ENCODE measurements at regions not wholly inside any gene's neighbourhood (a gene's known extent, or its start where the extent isn't known, plus 50 kb on each side); places are given as distances from the start of the nearest gene placed in this dataset.
A peak's percentile ranks its signal among the peaks of the same experiment; 100 is the strongest.
"Not testable (repeated sequence)": the region's sequence is repeated elsewhere in the genome, so short reads cannot be mapped to it uniquely, and the experiment has no call there.

DNA sequence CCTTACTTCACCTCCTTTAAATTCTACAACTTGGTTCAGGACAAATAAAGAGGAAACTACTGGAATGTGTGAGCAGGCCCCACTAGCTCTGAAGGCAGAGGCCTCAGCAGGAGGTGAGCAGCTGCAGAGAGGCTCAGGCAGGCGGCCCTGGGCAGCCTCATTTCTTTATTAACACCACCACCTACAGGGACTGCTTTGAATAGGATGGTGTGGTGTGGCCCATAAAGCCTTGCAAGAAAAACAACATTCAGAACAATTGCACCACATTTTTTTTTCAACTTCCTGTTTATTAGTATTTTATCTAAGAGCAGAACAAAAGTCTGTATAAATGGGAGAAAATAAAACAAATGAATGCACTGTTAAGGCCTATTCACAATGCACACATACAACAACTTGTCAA, 333.7 kb downstream of the BCL2L11 start:
- H3K36me3 ChIP-seq (ENCODE audit: control insufficient read depth in 2 of 2, extremely low read depth in 1 of 2, insufficient read depth in 2 of 2, low read length in 2 of 2); H3K4me3 ChIP-seq (replicated peaks in 1 of 3; ENCODE audit: insufficient read depth in 1 of 3, low read depth in 1 of 3, low read length in 3 of 3); H3K9me1 ChIP-seq (replicated peaks; ENCODE audit: control insufficient read depth, extremely low read depth, insufficient read depth, low read length); POLR2A ChIA-PET; H4K20me1 ChIP-seq (replicated peaks; ENCODE audit: control insufficient read depth, extremely low read depth, insufficient read depth, low read length); H3K27me3 ChIP-seq (ENCODE audit: control insufficient read depth in 2 of 2, insufficient read depth in 2 of 2, low read length in 2 of 2); H3K9ac ChIP-seq (replicated peaks; ENCODE audit: extremely low read depth, insufficient read depth, low read length); dilution Hi-C loops (cut with MboI; ENCODE audit: extremely low pct_ligation_motif_present, low sequenced_read_pairs); CTCF ChIA-PET; intact Hi-C loops (cut with micrococcal nuclease); H3K4me1 ChIP-seq (ENCODE audit: control insufficient read depth, extremely low read depth, insufficient read depth, low read length); H3K4me2 ChIP-seq (ENCODE audit: insufficient read depth, low read length); H2AFZ ChIP-seq (ENCODE audit: low read depth, low read length); H3K9me3 ChIP-seq (replicated peaks; ENCODE audit: control insufficient read depth, insufficient read depth, low read length); BruUV-seq (replicated peaks); H3K27ac ChIP-seq (ENCODE audit: insufficient read depth, low read depth, low read length): not testable (repeated sequence)
- DNase-seq (ENCODE audit: low read depth, low spot score) (peak; percentile 88), FAIRE-seq (peak; percentile 91)
- peaks cover 48% of the 10 kb centered on the region for H3K79me2 ChIP-seq (ENCODE audit: control insufficient read depth, insufficient read depth, low read length)

DNA sequence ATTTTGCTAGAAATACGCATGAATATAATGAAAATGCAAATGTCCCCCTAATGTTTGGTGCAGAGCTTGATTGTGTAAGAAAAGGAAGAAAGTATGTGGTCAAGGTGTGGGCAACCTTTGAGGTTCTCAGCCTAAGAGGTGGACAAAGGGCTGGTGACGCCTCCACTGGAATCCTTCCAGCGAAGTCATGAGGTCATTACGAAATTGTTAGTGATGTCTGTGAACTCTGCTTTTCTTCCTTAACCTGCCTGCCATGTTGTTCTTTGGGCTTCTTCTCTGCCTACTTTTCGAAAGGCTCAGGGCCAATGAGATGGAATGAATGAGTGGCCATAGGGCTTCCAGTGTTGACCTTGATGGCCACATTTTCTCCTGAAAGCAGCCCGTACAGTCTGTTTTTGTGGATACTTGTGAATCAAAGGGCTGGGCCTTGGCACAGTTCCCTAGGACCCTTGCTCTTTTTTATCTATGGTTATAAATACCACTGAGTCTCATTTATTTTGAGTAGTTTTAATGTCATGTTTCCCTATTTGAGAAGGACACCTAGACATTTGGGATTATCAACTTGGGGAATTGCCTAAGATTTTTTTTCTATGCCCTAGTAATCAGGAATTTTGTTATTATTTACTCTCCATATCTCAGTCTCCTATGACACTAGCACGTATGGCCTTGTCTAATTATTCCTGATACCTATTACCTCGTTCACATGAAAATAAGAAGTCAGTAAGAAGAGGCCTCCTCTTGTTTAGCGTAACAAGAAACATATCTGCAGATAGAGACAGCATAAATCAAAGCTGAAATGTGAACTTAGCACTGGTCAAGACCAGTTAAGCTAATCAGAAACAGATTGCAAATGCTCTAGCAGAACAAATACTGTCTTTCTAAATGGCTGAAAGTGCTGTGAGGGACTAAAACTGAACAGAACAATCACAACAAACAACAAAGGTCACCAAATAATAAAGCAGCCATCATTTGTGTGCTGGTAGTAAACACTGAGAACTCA, 334.6 kb downstream of the BCL2L11 start:
- H3K4me2 ChIP-seq (ENCODE audit: insufficient read depth, low read length); CTCF ChIA-PET; H2AFZ ChIP-seq (ENCODE audit: low read depth, low read length); POLR2A ChIA-PET; H3K27me3 ChIP-seq (ENCODE audit: control insufficient read depth in 2 of 2, insufficient read depth in 2 of 2, low read length in 2 of 2); H3K9me3 ChIP-seq (replicated peaks; ENCODE audit: control insufficient read depth, insufficient read depth, low read length); H4K20me1 ChIP-seq (replicated peaks; ENCODE audit: control insufficient read depth, extremely low read depth, insufficient read depth, low read length); DNase-seq (ENCODE audit: low read depth, low spot score); H3K9ac ChIP-seq (replicated peaks; ENCODE audit: extremely low read depth, insufficient read depth, low read length); H3K9me1 ChIP-seq (replicated peaks; ENCODE audit: control insufficient read depth, extremely low read depth, insufficient read depth, low read length); H3K36me3 ChIP-seq (ENCODE audit: control insufficient read depth in 2 of 2, extremely low read depth in 1 of 2, insufficient read depth in 2 of 2, low read length in 2 of 2); FAIRE-seq; dilution Hi-C loops (cut with MboI; ENCODE audit: extremely low pct_ligation_motif_present, low sequenced_read_pairs); BruUV-seq (replicated peaks); intact Hi-C loops (cut with micrococcal nuclease); H3K4me3 ChIP-seq (replicated peaks in 1 of 3; ENCODE audit: insufficient read depth in 1 of 3, low read depth in 1 of 3, low read length in 3 of 3); H3K4me1 ChIP-seq (ENCODE audit: control insufficient read depth, extremely low read depth, insufficient read depth, low read length): not testable (repeated sequence)
- peak overlapping the region; percentile 1 for H3K27ac ChIP-seq (ENCODE audit: insufficient read depth, low read depth, low read length)
- peaks cover 47% of the 10 kb centered on the region for H3K79me2 ChIP-seq (ENCODE audit: control insufficient read depth, insufficient read depth, low read length)

- H3K4me1 ChIP-seq (ENCODE audit: control insufficient read depth, extremely low read depth, insufficient read depth, low read length); intact Hi-C loops (cut with micrococcal nuclease); H2AFZ ChIP-seq (ENCODE audit: low read depth, low read length); H3K9me1 ChIP-seq (replicated peaks; ENCODE audit: control insufficient read depth, extremely low read depth, insufficient read depth, low read length); H4K20me1 ChIP-seq (replicated peaks; ENCODE audit: control insufficient read depth, extremely low read depth, insufficient read depth, low read length); CTCF ChIA-PET; H3K27ac ChIP-seq (ENCODE audit: insufficient read depth, low read depth, low read length); H3K4me3 ChIP-seq (replicated peaks in 1 of 3; ENCODE audit: insufficient read depth in 1 of 3, low read depth in 1 of 3, low read length in 3 of 3); H3K36me3 ChIP-seq (ENCODE audit: control insufficient read depth in 2 of 2, extremely low read depth in 1 of 2, insufficient read depth in 2 of 2, low read length in 2 of 2); dilution Hi-C loops (cut with MboI; ENCODE audit: extremely low pct_ligation_motif_present, low sequenced_read_pairs); H3K9me3 ChIP-seq (replicated peaks; ENCODE audit: control insufficient read depth, insufficient read depth, low read length); DNase-seq (ENCODE audit: low read depth, low spot score); H3K9ac ChIP-seq (replicated peaks; ENCODE audit: extremely low read depth, insufficient read depth, low read length); POLR2A ChIA-PET; FAIRE-seq; BruUV-seq (replicated peaks); H3K4me2 ChIP-seq (ENCODE audit: insufficient read depth, low read length); H3K27me3 ChIP-seq (ENCODE audit: control insufficient read depth in 2 of 2, insufficient read depth in 2 of 2, low read length in 2 of 2): not testable (repeated sequence)
- peaks cover 58% of the 10 kb centered on the region for H3K79me2 ChIP-seq (ENCODE audit: control insufficient read depth, insufficient read depth, low read length)
Observed at GRCh38 chr2:111457191-111457590, 336.5 kb downstream of the BCL2L11 start.

DNA sequence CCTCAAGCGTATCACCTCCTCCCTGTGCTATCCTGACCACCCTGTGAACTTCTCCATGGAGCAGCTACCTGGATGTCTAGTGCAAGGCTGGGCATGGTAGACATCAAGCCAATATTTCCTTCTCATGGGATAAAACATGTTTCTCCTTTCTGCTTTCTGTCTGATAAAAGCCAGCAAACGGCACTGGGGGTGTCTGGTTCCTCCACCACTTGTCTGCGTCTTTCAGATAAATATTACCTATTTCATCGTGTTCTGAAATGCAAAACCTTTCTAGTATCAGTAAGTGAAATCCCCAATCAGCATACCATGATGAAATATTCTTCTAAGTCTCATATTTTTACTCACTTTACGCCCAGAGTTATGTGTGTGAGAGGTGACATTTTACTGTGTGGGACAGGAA, 340.2 kb downstream of the BCL2L11 start:
- H3K4me1 ChIP-seq (ENCODE audit: control insufficient read depth, extremely low read depth, insufficient read depth, low read length); dilution Hi-C loops (cut with MboI; ENCODE audit: extremely low pct_ligation_motif_present, low sequenced_read_pairs); CTCF ChIA-PET; DNase-seq (ENCODE audit: low read depth, low spot score); POLR2A ChIA-PET; H3K36me3 ChIP-seq (ENCODE audit: control insufficient read depth in 2 of 2, extremely low read depth in 1 of 2, insufficient read depth in 2 of 2, low read length in 2 of 2); BruUV-seq (replicated peaks); intact Hi-C loops (cut with micrococcal nuclease); H3K27ac ChIP-seq (ENCODE audit: insufficient read depth, low read depth, low read length); H4K20me1 ChIP-seq (replicated peaks; ENCODE audit: control insufficient read depth, extremely low read depth, insufficient read depth, low read length); H3K9ac ChIP-seq (replicated peaks; ENCODE audit: extremely low read depth, insufficient read depth, low read length); H3K9me3 ChIP-seq (replicated peaks; ENCODE audit: control insufficient read depth, insufficient read depth, low read length); H3K27me3 ChIP-seq (ENCODE audit: control insufficient read depth in 2 of 2, insufficient read depth in 2 of 2, low read length in 2 of 2); FAIRE-seq; H3K9me1 ChIP-seq (replicated peaks; ENCODE audit: control insufficient read depth, extremely low read depth, insufficient read depth, low read length); H2AFZ ChIP-seq (ENCODE audit: low read depth, low read length); H3K4me3 ChIP-seq (replicated peaks in 1 of 3; ENCODE audit: insufficient read depth in 1 of 3, low read depth in 1 of 3, low read length in 3 of 3); H3K4me2 ChIP-seq (ENCODE audit: insufficient read depth, low read length): not testable (repeated sequence)
- peaks cover 57% of the 10 kb centered on the region for H3K79me2 ChIP-seq (ENCODE audit: control insufficient read depth, insufficient read depth, low read length)
